ENCODE measurements at regions not wholly inside any gene's neighbourhood (a gene's known extent, or its start where the extent isn't known, plus 50 kb on each side); places are given as distances from the start of the nearest gene placed in this dataset.

GRCh38 chr7:64916-65341, 127.4 kb upstream of the FAM20C start:
- TF ChIP-seq ASH2L (IDR thresholded peaks at IDR 0.05; ENCODE audit: low read length) (no peak), MAFK (IDR thresholded peaks at IDR 0.05; ENCODE audit: low read depth, low read length) (no peak), YY1 (IDR thresholded peaks at IDR 0.05; ENCODE audit: low read depth, low read length) (no peak), SIRT6 (IDR thresholded peaks at IDR 0.05; ENCODE audit: low read length) (no peak), EGR1 (IDR thresholded peaks at IDR 0.05; ENCODE audit: borderline replicate concordance, low read depth, low read length) (no peak), EP300 (IDR thresholded peaks at IDR 0.05; ENCODE audit: borderline replicate concordance in 1 of 2, low read depth in 2 of 2, low read length in 2 of 2) (no peak), RXRA (IDR thresholded peaks at IDR 0.05; ENCODE audit: insufficient read depth, low read depth, low read length) (no peak), CHD2 (IDR thresholded peaks at IDR 0.05; ENCODE audit: low read length) (no peak), TBP (IDR thresholded peaks at IDR 0.05; ENCODE audit: low read depth, low read length) (no peak), TAF7 (optimal IDR thresholded peaks at IDR 0.05; ENCODE audit: borderline replicate concordance, low read depth, low read length) (no peak), GTF2F1 (IDR thresholded peaks at IDR 0.05; ENCODE audit: borderline replicate concordance, low read depth, low read length) (no peak)
- Histone ChIP-seq H4K20me1 (replicated peaks in 1 of 2; ENCODE audit: control insufficient read depth in 1 of 2, insufficient read depth in 2 of 2, low read length in 2 of 2) (no peaks in the 10 kb centered on the region), H4K91ac (replicated peaks; ENCODE audit: insufficient read length, low read length) (peak overlapping the region; percentile 61), H3K79me1 (ENCODE audit: low read depth, low read length) (no peaks in the 10 kb centered on the region), H4K5ac (ENCODE audit: insufficient read length, low read depth, low read length) (peak overlapping the region; percentile 25), H2BK12ac (ENCODE audit: low read depth, low read length) (peak overlapping the region; percentile 43; the same call in 1 of the 2 replicates), H2AK5ac (ENCODE audit: low read depth, low read length) (no peak overlapping the region), H3K9me3 (ENCODE audit: insufficient read depth in 2 of 2, low read depth in 1 of 2, low read length in 1 of 2) (no peaks in the 10 kb centered on the region; a peak in 1 of 4 replicates), H3K23ac (ENCODE audit: insufficient read length) (no peak overlapping the region), H3K4me2 (ENCODE audit: insufficient read depth in 1 of 2, low read depth in 2 of 2, low read length in 2 of 2) (no peak overlapping the region), H3K27me3 (replicated peaks in 1 of 4; ENCODE audit: control insufficient read depth in 3 of 4, extremely low read depth in 1 of 4, insufficient read depth in 3 of 4, low read length in 3 of 4) (no peaks in the 10 kb centered on the region), H2BK20ac (ENCODE audit: low read length) (no peak overlapping the region), H2BK15ac (ENCODE audit: low read length) (peak overlapping the region; percentile 99), H3K36me3 (ENCODE audit: control insufficient read depth in 2 of 4, insufficient read depth in 4 of 4, low read length in 3 of 4) (no peaks in the 10 kb centered on the region), H3K27ac (ENCODE audit: low read depth, low read length) (no peak overlapping the region), H3K23me2 (ENCODE audit: low read depth, low read length) (no peaks in the 10 kb centered on the region), H2BK5ac (ENCODE audit: low read depth, low read length) (0 out of 2 replicates have a peak overlapping the region, but pooled peaks have one; percentile 66), H2BK120ac (replicated peaks; ENCODE audit: low read depth, low read length) (peak overlapping the region; percentile 77), H3K4me1 (replicated peaks in 1 of 4; ENCODE audit: control insufficient read depth in 3 of 4, insufficient read depth in 4 of 4, low read length in 3 of 4) (peaks cover 0 to 7% (median under 1%) of the 10 kb centered on the region in 4 experiments; a peak in 2 of 7 replicates), H3K79me2 (ENCODE audit: control insufficient read depth in 1 of 2, insufficient read depth in 2 of 2, low read length in 2 of 2) (no peaks in the 10 kb centered on the region), H3K4ac (replicated peaks; ENCODE audit: insufficient read length, low read depth, low read length) (no peak overlapping the region), H3K9ac (replicated peaks in 1 of 4; ENCODE audit: extremely low read depth in 1 of 4, low read depth in 3 of 4, low read length in 3 of 4) (no peak overlapping the region), H3K4me3 (ENCODE audit: extremely low read depth in 1 of 4, insufficient read depth in 2 of 4, low read depth in 3 of 4, low read length in 4 of 4) (no peak overlapping the region), H3K18ac (ENCODE audit: extremely low read depth, low read length) (peak overlapping the region; percentile 51; the same call in 1 of the 2 replicates), H2AFZ (ENCODE audit: low read length) (no peak overlapping the region), H3K56ac (replicated peaks; ENCODE audit: insufficient read length, low read depth, low read length) (no peak overlapping the region), H3K14ac (ENCODE audit: insufficient read length) (no peak overlapping the region), H4K8ac (ENCODE audit: extremely low read depth, insufficient read depth, low read length) (no peak overlapping the region)
- DNase-seq (ENCODE audit: low read depth in 1 of 2, low spot score in 2 of 2) (no peak), FAIRE-seq (no peak)
- CTCF ChIA-PET (ENCODE audit: partially characterized antibody) = interaction anchor here (0.7 to 5.7 kb wide), 18 partner anchors 9 to 206 kb away, joined by 3 to 30 read pairs (median 4); no protein-coding TSS in a partner anchor
- WGBS, 2 experiments (ENCODE audit: extremely low coverage in 1 of 2, insufficient coverage in 1 of 2, insufficient read length in 1 of 2, insufficient replicate concordance in 2 of 2, low coverage in 1 of 2, low lambda C conversion rate in 2 of 2, missing lambda C conversion rate in 1 of 2) = 93% methylated on average over 11 of the region's 11 CpGs; no CpG with 5 or more reads in 1 of the 2 experiments
- POLR2A ChIA-PET (ENCODE audit: partially characterized antibody) = interaction anchor here (0.7 to 1.0 kb wide), 2 partner anchors 16 to 24 kb away, joined by 3 read pairs; no protein-coding TSS in a partner anchor

Measured in H1 (cell line).